ENCODE measurements at regions not wholly inside any gene's neighbourhood (a gene's known extent, or its start where the extent isn't known, plus 50 kb on each side); places are given as distances from the start of the nearest gene placed in this dataset.

- TF ChIP-seq CTCF (conservative IDR thresholded peaks at IDR 0.05): no peak
- no peak for TF ChIP-seq EZH2 (IDR thresholded peaks at IDR 0.05; ENCODE audit: low read depth)
Observed at GRCh38 chr5:157944938-157945337, 86.0 kb upstream of the CLINT1 start.
